Endothelial cell of umbilical vein (primary cell): ENCODE measurements at regions not wholly inside any gene's neighbourhood (a gene's known extent, or its start where the extent isn't known, plus 50 kb on each side); places are given as distances from the start of the nearest gene placed in this dataset.

Source experiments
- BruUV-seq: library from RNA; stranded (reverse); fragments of 400-500 nt; replicated peaks from 2 replicates; lab custom pipeline; 2021; lab: Mats Ljungman, UMichigan
- CTCF ChIA-PET: fragments of 300-600, 350-600 bp; sonication (Branson Sonifier 250); formaldehyde crosslinking; loops from one replicate; lab custom pipeline; 2021; ENCODE audit warnings: antibody characterized with exemption, inconsistent platforms; lab: Charles Lee
- POLR2A ChIA-PET: fragments of 300-600, 350-600 bp; sonication (Branson Sonifier 250); formaldehyde crosslinking; loops from one replicate; lab custom pipeline; 2021; ENCODE audit warnings: antibody characterized with exemption, inconsistent platforms; lab: Charles Lee
- DNase-seq: peaks from one replicate; pipeline ENCODE4 v3.0.0-alpha.2; 2011; ENCODE audit warnings: low read depth, low spot score
- FAIRE-seq: peaks from 2 replicates; lab custom pipeline; 2011; peaks lifted over from hg19 to GRCh38; lab: Jason Lieb, UNC
- H2AFZ ChIP-seq: 2 replicates; pipeline ENCODE4 v1.6.0; 2012; ENCODE audit warnings: low read depth, low read length, control low read depth, inconsistent platforms
- H3K27ac ChIP-seq: 2 replicates; pipeline ENCODE4 v1.5.1; 2011; ENCODE audit warnings: low read depth, mild to moderate bottlenecking, control low read depth, low read length, moderate library complexity; ENCODE audit not compliant: insufficient read depth
- H3K27me3 ChIP-seq, 2 experiments: 2 replicates each; pipeline versions ENCODE4 v1.6.0 to v1.6.1; 2011; ENCODE audit warnings: low read length in 2 of 2, mixed read lengths in 1 of 2; ENCODE audit not compliant: control insufficient read depth in 2 of 2, insufficient read depth in 2 of 2
- H3K36me3 ChIP-seq, 2 experiments: 2 replicates in 1 of 2; 3 replicates in 1 of 2; pipeline ENCODE4 v1.5.1; 2011; ENCODE audit warnings: low read length in 2 of 2, mild to moderate bottlenecking in 1 of 2, moderate library complexity in 1 of 2; ENCODE audit not compliant: control insufficient read depth in 2 of 2, insufficient read depth in 2 of 2; ENCODE audit errors: extremely low read depth in 1 of 2
- H3K4me1 ChIP-seq: 3 replicates; pipeline ENCODE4 v1.5.1; 2011; ENCODE audit warnings: mild to moderate bottlenecking, low read length; ENCODE audit not compliant: control insufficient read depth, insufficient read depth; ENCODE audit errors: extremely low read depth
- H3K4me2 ChIP-seq: 2 replicates; pipeline ENCODE4 v1.6.1; 2011; ENCODE audit warnings: low read length, control low read depth, mixed read lengths; ENCODE audit not compliant: insufficient read depth
- H3K4me3 ChIP-seq, 3 experiments: fragments of 200-600 bp in 1 of 3; sonication (generic), shearing (Covaris generic) in 1 of 3; replicated peaks in 1 of 3; 2 replicates each; pipeline ENCODE4 v1.5.1; 2011 to 2016; ENCODE audit warnings: control low read depth in 3 of 3, low read length in 3 of 3, mild to moderate bottlenecking in 2 of 3, inconsistent platforms in 1 of 3, low read depth in 1 of 3, moderate library complexity in 1 of 3; ENCODE audit not compliant: insufficient read depth in 1 of 3
- H3K79me2 ChIP-seq: 2 replicates; pipeline ENCODE4 v1.6.0; 2012; ENCODE audit warnings: low read length, inconsistent platforms; ENCODE audit not compliant: control insufficient read depth, insufficient read depth
- H3K9ac ChIP-seq: replicated peaks from 2 replicates; pipeline ENCODE3; 2011; ENCODE audit warnings: low read length, control low read depth; ENCODE audit not compliant: insufficient read depth; ENCODE audit errors: extremely low read depth
- H3K9me1 ChIP-seq: replicated peaks from 3 replicates; pipeline ENCODE4 v1.6.0; 2011; ENCODE audit warnings: mild to moderate bottlenecking, low read length; ENCODE audit not compliant: control insufficient read depth, insufficient read depth; ENCODE audit errors: extremely low read depth
- H3K9me3 ChIP-seq: replicated peaks from 2 replicates; pipeline ENCODE4 v1.5.1; 2012; ENCODE audit warnings: low read length, inconsistent platforms; ENCODE audit not compliant: control insufficient read depth, insufficient read depth
- H4K20me1 ChIP-seq: replicated peaks from 2 replicates; pipeline ENCODE3; 2011; ENCODE audit warnings: mild to moderate bottlenecking, low read length; ENCODE audit not compliant: control insufficient read depth, insufficient read depth; ENCODE audit errors: extremely low read depth
- EZH2 ChIP-seq: IDR thresholded peaks from 2 replicates; pipeline ENCODE4 v1.6.1; 2012; ENCODE audit warnings: borderline replicate concordance, low read depth, mild to moderate bottlenecking, moderate library complexity, low read length, inconsistent platforms; ENCODE audit not compliant: severe bottlenecking
- FOS ChIP-seq: IDR thresholded peaks from 2 replicates; pipeline ENCODE4 v1.6.1; 2011; ENCODE audit warnings: mild to moderate bottlenecking, low read length, moderate library complexity, borderline replicate concordance; ENCODE audit not compliant: insufficient read depth
- GATA2 ChIP-seq: IDR thresholded peaks from 2 replicates; pipeline ENCODE4 v1.7.0; 2011; ENCODE audit warnings: low read depth, mild to moderate bottlenecking, moderate library complexity, mixed read lengths, low read length; ENCODE audit not compliant: insufficient read length, insufficient read depth
- JUN ChIP-seq: IDR thresholded peaks from 2 replicates; pipeline ENCODE4 v1.6.1; 2011; ENCODE audit warnings: borderline replicate concordance, low read depth; ENCODE audit not compliant: insufficient read length, insufficient read depth
- MYC ChIP-seq: IDR thresholded peaks from one replicate; pipeline ENCODE4 v1.6.1; 2011; ENCODE audit warnings: mild to moderate bottlenecking, low read depth, low read length
- POLR2A ChIP-seq: IDR thresholded peaks from 2 replicates; pipeline ENCODE4 v1.6.1; 2012; ENCODE audit warnings: low read depth, mild to moderate bottlenecking, control low read depth, low read length
- POLR2AphosphoS5 ChIP-seq: IDR thresholded peaks from 2 replicates; pipeline ENCODE4 v1.6.1; 2012; ENCODE audit warnings: low read depth, mild to moderate bottlenecking, control low read depth, low read length, moderate library complexity; ENCODE audit not compliant: insufficient read depth
- dilution Hi-C: fragments of 300-500 bp; cut with MboI; formaldehyde crosslinking; loops from one replicate; pipeline ENCODE4 v1.15.0; 2019; ENCODE audit warnings: low sequenced_read_pairs; ENCODE audit not compliant: extremely low pct_ligation_motif_present
- intact Hi-C: fragments of 100-400 bp; cut with micrococcal nuclease; formaldehyde crosslinking; loops from one replicate; pipeline ENCODE4 v1.10.0; 2022
- TF ChIP-seq, protein P1 (sequence below), 2 donors: IDR thresholded peaks; 1 replicate in 1 of 2; 2 replicates in 1 of 2; pipeline ENCODE4 v1.5.1; 2011; ENCODE audit warnings: low read length in 2 of 2, mild to moderate bottlenecking in 2 of 2, moderate library complexity in 2 of 2, control low read depth in 1 of 2, inconsistent platforms in 1 of 2, low read depth in 1 of 2; ENCODE audit not compliant: insufficient read depth in 1 of 2; ENCODE audit errors: extremely low read depth in 1 of 2
- TF ChIP-seq, protein P2 (sequence below): IDR thresholded peaks from 2 replicates; pipeline ENCODE4 v1.6.1; 2011; ENCODE audit not compliant: insufficient read depth, insufficient read length

DNA sequence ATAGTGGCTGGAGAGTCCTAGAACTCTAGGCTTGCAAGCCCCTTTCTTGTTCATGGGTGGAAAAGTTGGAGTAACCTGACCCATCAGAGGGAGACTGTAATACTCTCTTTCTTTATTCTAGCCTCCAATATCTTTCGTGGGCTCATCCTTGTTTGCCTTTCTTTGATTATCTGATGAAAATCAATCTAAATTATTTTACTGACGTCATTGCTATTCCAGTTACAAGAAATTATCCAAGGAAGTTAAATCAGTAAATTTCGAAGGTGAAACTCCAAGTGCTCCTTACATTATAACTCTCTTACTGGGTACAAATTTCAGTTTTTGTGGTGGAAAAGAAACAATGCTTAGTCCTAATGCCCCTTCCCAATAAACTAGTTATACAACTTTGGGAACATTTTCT lies 412.9 kb downstream of the IDS start:
- no TSS peak for BruUV-seq
- Histone ChIP-seq H3K27ac (no peak overlapping the region), H3K4me2 (no peak overlapping the region), H3K36me3 (no peaks in the 10 kb centered on the region), H3K4me1 (no peaks in the 10 kb centered on the region), H3K9me1 (no peaks in the 10 kb centered on the region), H4K20me1 (no peaks in the 10 kb centered on the region), H3K9ac (no peak overlapping the region), H2AFZ (no peak overlapping the region), H3K4me3 (no peak overlapping the region), H3K79me2 (no peaks in the 10 kb centered on the region), H3K27me3 (no peaks in the 10 kb centered on the region), H3K9me3 (no peaks in the 10 kb centered on the region)
- dilution Hi-C loops (no loop called here), intact Hi-C loops (no loop called here)
- POLR2A ChIA-PET, result no interaction called here
- DNase-seq, result no peak
- CTCF ChIA-PET, result no interaction called here
- no peak for FAIRE-seq
- no peak for TF ChIP-seq MYC
- no peak for TF ChIP-seq FOS
- TF ChIP-seq POLR2AphosphoS5, result no peak
- TF ChIP-seq JUN, result no peak
- TF ChIP-seq EZH2, result no peak
- TF ChIP-seq, protein P1, sequence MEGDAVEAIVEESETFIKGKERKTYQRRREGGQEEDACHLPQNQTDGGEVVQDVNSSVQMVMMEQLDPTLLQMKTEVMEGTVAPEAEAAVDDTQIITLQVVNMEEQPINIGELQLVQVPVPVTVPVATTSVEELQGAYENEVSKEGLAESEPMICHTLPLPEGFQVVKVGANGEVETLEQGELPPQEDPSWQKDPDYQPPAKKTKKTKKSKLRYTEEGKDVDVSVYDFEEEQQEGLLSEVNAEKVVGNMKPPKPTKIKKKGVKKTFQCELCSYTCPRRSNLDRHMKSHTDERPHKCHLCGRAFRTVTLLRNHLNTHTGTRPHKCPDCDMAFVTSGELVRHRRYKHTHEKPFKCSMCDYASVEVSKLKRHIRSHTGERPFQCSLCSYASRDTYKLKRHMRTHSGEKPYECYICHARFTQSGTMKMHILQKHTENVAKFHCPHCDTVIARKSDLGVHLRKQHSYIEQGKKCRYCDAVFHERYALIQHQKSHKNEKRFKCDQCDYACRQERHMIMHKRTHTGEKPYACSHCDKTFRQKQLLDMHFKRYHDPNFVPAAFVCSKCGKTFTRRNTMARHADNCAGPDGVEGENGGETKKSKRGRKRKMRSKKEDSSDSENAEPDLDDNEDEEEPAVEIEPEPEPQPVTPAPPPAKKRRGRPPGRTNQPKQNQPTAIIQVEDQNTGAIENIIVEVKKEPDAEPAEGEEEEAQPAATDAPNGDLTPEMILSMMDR (IDR thresholded peaks at IDR 0.05; ENCODE audit: extremely low read depth in 1 of 2, insufficient read depth in 1 of 2, low read depth in 1 of 2, low read length in 2 of 2), result no peak
- TF ChIP-seq POLR2A, result no peak
- TF ChIP-seq, protein P2, sequence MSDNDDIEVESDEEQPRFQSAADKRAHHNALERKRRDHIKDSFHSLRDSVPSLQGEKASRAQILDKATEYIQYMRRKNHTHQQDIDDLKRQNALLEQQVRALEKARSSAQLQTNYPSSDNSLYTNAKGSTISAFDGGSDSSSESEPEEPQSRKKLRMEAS, result no peak
- no peak for TF ChIP-seq GATA2
